Endothelial cell (in vitro differentiated cells): ENCODE measurements at regions not wholly inside any gene's neighbourhood (a gene's known extent, or its start where the extent isn't known, plus 50 kb on each side); places are given as distances from the start of the nearest gene placed in this dataset.

Source experiments
- DNase-seq: peaks from one replicate; pipeline ENCODE4 v3.0.0; 2021; ENCODE audit warnings: low spot score
- H3K27ac Mint-ChIP-seq: one replicate; pipeline ENCODE4 v1.8.0; 2021; ENCODE audit warnings: mixed read lengths, inconsistent platforms; ENCODE audit not compliant: unreplicated experiment
- H3K27me3 Mint-ChIP-seq: one replicate; pipeline ENCODE4 v1.8.0; 2021; ENCODE audit warnings: mild to moderate bottlenecking, moderate library complexity, mixed read lengths, inconsistent platforms; ENCODE audit not compliant: unreplicated experiment
- H3K36me3 Mint-ChIP-seq: one replicate; pipeline ENCODE4 v1.8.0; 2021; ENCODE audit warnings: mild to moderate bottlenecking, low read depth, mixed read lengths, inconsistent platforms; ENCODE audit not compliant: unreplicated experiment
- H3K4me1 Mint-ChIP-seq: one replicate; pipeline ENCODE4 v1.8.0; 2021; ENCODE audit warnings: mild to moderate bottlenecking, mixed read lengths, inconsistent platforms; ENCODE audit not compliant: unreplicated experiment
- H3K4me3 Mint-ChIP-seq: one replicate; pipeline ENCODE4 v1.8.0; 2021; ENCODE audit warnings: mild to moderate bottlenecking, mixed read lengths, inconsistent platforms; ENCODE audit not compliant: unreplicated experiment
- H3K9me3 Mint-ChIP-seq: one replicate; pipeline ENCODE4 v1.8.0; 2021; ENCODE audit warnings: mixed read lengths, inconsistent platforms; ENCODE audit not compliant: unreplicated experiment
- TF ChIP-seq, protein P1 (sequence below): fragments of 200-600 bp; sonication (generic); IDR thresholded peaks from one replicate; pipeline ENCODE4 v1.5.0; 2021; ENCODE audit warnings: antibody characterized with exemption; ENCODE audit not compliant: unreplicated experiment

DNA sequence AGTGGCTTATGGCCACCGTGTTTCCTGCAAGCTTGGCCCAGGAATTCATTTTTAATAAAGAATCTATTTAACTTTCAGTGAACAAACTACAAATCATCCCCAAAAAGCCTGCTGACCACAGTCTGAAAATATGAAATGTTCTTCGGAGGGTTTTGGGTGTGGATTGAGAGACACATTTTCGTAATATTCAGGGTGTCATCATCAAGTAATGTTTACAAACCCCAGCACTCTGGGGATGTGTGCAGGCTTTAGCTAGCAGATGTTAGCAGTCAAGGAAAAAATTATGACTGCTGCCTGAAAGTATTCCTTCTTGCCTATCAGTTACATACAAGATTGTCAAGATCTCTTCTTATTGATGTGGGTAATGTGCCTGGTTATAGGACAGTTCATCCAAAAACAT is 143.9 kb upstream of the FN1 start:
- TF ChIP-seq, protein P1, sequence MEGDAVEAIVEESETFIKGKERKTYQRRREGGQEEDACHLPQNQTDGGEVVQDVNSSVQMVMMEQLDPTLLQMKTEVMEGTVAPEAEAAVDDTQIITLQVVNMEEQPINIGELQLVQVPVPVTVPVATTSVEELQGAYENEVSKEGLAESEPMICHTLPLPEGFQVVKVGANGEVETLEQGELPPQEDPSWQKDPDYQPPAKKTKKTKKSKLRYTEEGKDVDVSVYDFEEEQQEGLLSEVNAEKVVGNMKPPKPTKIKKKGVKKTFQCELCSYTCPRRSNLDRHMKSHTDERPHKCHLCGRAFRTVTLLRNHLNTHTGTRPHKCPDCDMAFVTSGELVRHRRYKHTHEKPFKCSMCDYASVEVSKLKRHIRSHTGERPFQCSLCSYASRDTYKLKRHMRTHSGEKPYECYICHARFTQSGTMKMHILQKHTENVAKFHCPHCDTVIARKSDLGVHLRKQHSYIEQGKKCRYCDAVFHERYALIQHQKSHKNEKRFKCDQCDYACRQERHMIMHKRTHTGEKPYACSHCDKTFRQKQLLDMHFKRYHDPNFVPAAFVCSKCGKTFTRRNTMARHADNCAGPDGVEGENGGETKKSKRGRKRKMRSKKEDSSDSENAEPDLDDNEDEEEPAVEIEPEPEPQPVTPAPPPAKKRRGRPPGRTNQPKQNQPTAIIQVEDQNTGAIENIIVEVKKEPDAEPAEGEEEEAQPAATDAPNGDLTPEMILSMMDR, result no peak
- no peaks in the 10 kb centered on the region for H3K27me3 Mint-ChIP-seq
- no peaks in the 10 kb centered on the region for H3K36me3 Mint-ChIP-seq
- no peaks in the 10 kb centered on the region for H3K9me3 Mint-ChIP-seq
- DNase-seq, result no peak
- H3K27ac Mint-ChIP-seq, result no peak overlapping the region
- no peak overlapping the region for H3K4me3 Mint-ChIP-seq
- no peaks in the 10 kb centered on the region for H3K4me1 Mint-ChIP-seq

- Mint-ChIP-seq H3K4me3 (no peak overlapping the region), H3K36me3 (no peaks in the 10 kb centered on the region), H3K27ac (no peak overlapping the region), H3K4me1 (no peaks in the 10 kb centered on the region), H3K27me3 (no peaks in the 10 kb centered on the region), H3K9me3 (no peaks in the 10 kb centered on the region)
- TF ChIP-seq, protein P1, result no peak
- no peak for DNase-seq
Observed at GRCh38 chr2:215577356-215577755, 141.5 kb upstream of the FN1 start.

- no peaks in the 10 kb centered on the region for H3K9me3 Mint-ChIP-seq
- H3K4me1 Mint-ChIP-seq, result peaks cover 3% of the 10 kb centered on the region
- H3K27ac Mint-ChIP-seq, result no peak overlapping the region
- no peak for DNase-seq
- H3K4me3 Mint-ChIP-seq, result no peak overlapping the region
- TF ChIP-seq, protein P1, result no peak
- no peaks in the 10 kb centered on the region for H3K27me3 Mint-ChIP-seq
- no peaks in the 10 kb centered on the region for H3K36me3 Mint-ChIP-seq
Observed at GRCh38 chr2:215576572-215576971, 140.7 kb upstream of the FN1 start.

DNA sequence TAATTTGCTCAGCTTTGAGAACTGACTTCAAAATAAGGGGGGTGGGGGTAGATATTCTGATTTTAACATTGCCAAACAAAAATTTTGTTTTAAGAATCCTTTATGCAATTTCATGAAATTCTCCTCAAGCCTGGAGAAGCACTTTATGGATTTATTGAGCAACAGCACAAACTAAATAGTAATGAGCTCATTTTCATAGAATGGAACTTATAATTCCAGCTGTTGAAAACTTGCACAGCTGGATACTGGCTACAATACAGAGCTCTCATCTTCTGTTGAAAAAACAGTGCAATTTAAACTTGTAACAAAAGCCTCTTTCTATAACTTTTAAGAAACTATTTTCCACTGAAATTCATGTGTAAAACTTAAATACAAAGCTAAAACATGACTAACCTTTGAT is 137.6 kb upstream of the FN1 start:
- Mint-ChIP-seq H3K27me3 (no peaks in the 10 kb centered on the region), H3K27ac (no peak overlapping the region), H3K4me3 (no peak overlapping the region), H3K4me1 (peaks cover 3% of the 10 kb centered on the region), H3K9me3 (no peaks in the 10 kb centered on the region), H3K36me3 (no peaks in the 10 kb centered on the region)
- DNase-seq, result no peak
- TF ChIP-seq, protein P1, result no peak

DNA sequence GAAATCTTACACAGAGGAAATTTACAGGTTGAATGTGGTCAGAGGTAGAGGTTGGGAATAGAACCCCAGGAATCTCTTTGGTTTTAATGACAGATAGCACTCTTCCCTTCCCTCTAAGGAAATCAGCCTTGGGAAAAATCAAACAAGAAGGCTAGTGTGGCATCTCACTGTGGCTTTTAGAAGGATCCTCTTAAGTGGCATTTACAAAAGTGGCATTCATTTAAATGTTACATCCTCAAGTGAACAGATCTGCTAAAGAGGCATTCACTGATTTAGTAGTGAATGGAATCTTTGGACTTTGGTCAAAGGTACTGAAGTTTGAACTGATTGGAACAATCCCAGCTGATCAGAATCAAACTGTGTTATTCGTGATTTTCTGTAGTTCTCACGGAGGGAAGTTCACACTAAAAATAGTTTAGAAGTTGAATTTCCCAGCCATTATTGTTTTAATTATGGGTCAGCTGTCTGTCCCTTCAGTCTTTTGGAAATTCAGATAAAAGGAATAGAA is 136.5 kb upstream of the FN1 start:
- Mint-ChIP-seq H3K4me1 (peaks cover 3% of the 10 kb centered on the region), H3K27me3 (no peaks in the 10 kb centered on the region), H3K27ac (no peak overlapping the region)

More for the DNA sequence above, 136.5 kb upstream of the FN1 start:
- H3K36me3 Mint-ChIP-seq, result no peaks in the 10 kb centered on the region
- TF ChIP-seq, protein P1, result no peak
- H3K4me3 Mint-ChIP-seq, result no peak overlapping the region
- DNase-seq, result no peak
- H3K9me3 Mint-ChIP-seq, result no peaks in the 10 kb centered on the region
